DND-41 (cell line): ENCODE measurements at regions not wholly inside any gene's neighbourhood (a gene's known extent, or its start where the extent isn't known, plus 50 kb on each side); places are given as distances from the start of the nearest gene placed in this dataset.

ENCODE experiments used
- ATAC-seq: fragments of 200-7000 bp; cut with Tn5 transposase; 3 replicates; pipeline ENCODE4 v1.9.1; 2021; ENCODE audit warnings: low read depth; ENCODE audit not compliant: insufficient read depth
- DNase-seq: peaks from one replicate; pipeline ENCODE4 v3.0.0-alpha.2; 2020
- H2AFZ ChIP-seq: 2 replicates; pipeline ENCODE4 v1.6.0; 2012; ENCODE audit warnings: low read depth, low read length
- H3K27ac ChIP-seq: 2 replicates; pipeline ENCODE4 v1.5.1; 2012; ENCODE audit warnings: low read length, inconsistent platforms
- H3K27me3 ChIP-seq: fragments of 200-600 bp; sonication (generic); 2 replicates; pipeline ENCODE4 v1.6.0; 2012; ENCODE audit warnings: low read length, mild to moderate bottlenecking, inconsistent platforms; ENCODE audit not compliant: insufficient read depth, poor library complexity
- H3K36me3 ChIP-seq: 2 replicates; pipeline ENCODE4 v1.5.1; 2012; ENCODE audit warnings: low read length, inconsistent platforms; ENCODE audit not compliant: insufficient read depth
- H3K4me1 ChIP-seq: 2 replicates; pipeline ENCODE4 v1.5.1; 2012; ENCODE audit warnings: mild to moderate bottlenecking, low read length; ENCODE audit not compliant: insufficient read depth
- H3K4me2 ChIP-seq: 2 replicates; pipeline ENCODE4 v1.6.0; 2012; ENCODE audit warnings: mild to moderate bottlenecking, moderate library complexity, low read length, inconsistent platforms; ENCODE audit not compliant: insufficient read depth
- H3K4me3 ChIP-seq, 2 experiments: fragments of 200-600 bp in 1 of 2; shearing (Covaris generic) in 1 of 2; 2 replicates each; pipeline ENCODE4 v1.5.1; 2012 to 2016; ENCODE audit warnings: inconsistent platforms in 2 of 2, low read length in 2 of 2, mild to moderate bottlenecking in 2 of 2, low read depth in 1 of 2, moderate library complexity in 1 of 2
- H3K79me2 ChIP-seq: 2 replicates; pipeline ENCODE4 v1.6.0; 2012; ENCODE audit warnings: low read length, inconsistent platforms; ENCODE audit not compliant: insufficient read depth
- H3K9ac ChIP-seq: 2 replicates; pipeline ENCODE4 v1.6.0; 2012; ENCODE audit warnings: low read depth, mild to moderate bottlenecking, inconsistent platforms, low read length, moderate library complexity
- H3K9me3 ChIP-seq: 2 replicates; pipeline ENCODE4 v1.5.1; 2012; ENCODE audit warnings: low read length, moderate library complexity, mild to moderate bottlenecking, inconsistent platforms; ENCODE audit not compliant: insufficient read depth, severe bottlenecking
- H4K20me1 ChIP-seq: 2 replicates; pipeline ENCODE4 v1.6.0; 2012; ENCODE audit warnings: low read length; ENCODE audit not compliant: insufficient read depth
- EZH2 ChIP-seq: IDR thresholded peaks from 3 replicates; pipeline ENCODE4 v1.6.1; 2012; ENCODE audit warnings: borderline replicate concordance, low read depth, mild to moderate bottlenecking, moderate library complexity, low read length, inconsistent platforms; ENCODE audit not compliant: severe bottlenecking
- TF ChIP-seq, protein P1 (sequence below): IDR thresholded peaks from 2 replicates; pipeline ENCODE4 v1.5.1; 2012; ENCODE audit warnings: borderline replicate concordance, low read length, moderate library complexity, mild to moderate bottlenecking; ENCODE audit not compliant: poor library complexity, severe bottlenecking; ENCODE audit errors: extremely low read depth

DNA sequence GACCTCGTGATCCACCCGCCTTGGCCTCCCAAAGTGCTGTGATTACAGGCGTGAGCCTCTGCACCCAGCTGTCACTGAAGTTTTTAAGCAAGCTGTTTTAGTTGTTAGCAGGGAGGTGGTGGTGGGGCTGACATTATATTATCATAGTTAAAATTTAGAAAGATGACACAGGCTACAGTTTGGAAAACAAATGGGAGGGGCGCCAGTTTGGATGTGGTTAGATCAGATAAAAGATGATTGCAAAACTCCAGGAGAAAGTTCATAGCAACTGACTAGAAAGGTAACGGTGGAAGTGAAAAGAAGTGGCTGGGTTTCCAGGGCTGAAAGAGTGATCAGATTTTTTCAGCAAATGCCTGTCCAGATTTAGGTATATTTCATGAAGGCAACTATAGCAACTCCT, 311.9 kb upstream of the CITED2 start:
- TF ChIP-seq, protein P1, sequence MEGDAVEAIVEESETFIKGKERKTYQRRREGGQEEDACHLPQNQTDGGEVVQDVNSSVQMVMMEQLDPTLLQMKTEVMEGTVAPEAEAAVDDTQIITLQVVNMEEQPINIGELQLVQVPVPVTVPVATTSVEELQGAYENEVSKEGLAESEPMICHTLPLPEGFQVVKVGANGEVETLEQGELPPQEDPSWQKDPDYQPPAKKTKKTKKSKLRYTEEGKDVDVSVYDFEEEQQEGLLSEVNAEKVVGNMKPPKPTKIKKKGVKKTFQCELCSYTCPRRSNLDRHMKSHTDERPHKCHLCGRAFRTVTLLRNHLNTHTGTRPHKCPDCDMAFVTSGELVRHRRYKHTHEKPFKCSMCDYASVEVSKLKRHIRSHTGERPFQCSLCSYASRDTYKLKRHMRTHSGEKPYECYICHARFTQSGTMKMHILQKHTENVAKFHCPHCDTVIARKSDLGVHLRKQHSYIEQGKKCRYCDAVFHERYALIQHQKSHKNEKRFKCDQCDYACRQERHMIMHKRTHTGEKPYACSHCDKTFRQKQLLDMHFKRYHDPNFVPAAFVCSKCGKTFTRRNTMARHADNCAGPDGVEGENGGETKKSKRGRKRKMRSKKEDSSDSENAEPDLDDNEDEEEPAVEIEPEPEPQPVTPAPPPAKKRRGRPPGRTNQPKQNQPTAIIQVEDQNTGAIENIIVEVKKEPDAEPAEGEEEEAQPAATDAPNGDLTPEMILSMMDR: no peak
- TF ChIP-seq EZH2: no peak
- Histone ChIP-seq H3K4me2 (no peak overlapping the region), H3K79me2 (no peaks in the 10 kb centered on the region), H3K9me3 (no peaks in the 10 kb centered on the region), H3K4me1 (no peaks in the 10 kb centered on the region), H3K4me3 (no peak overlapping the region), H3K36me3 (no peaks in the 10 kb centered on the region), H3K27me3 (no peaks in the 10 kb centered on the region), H4K20me1 (no peaks in the 10 kb centered on the region), H3K9ac (no peak overlapping the region), H2AFZ (no peak overlapping the region), H3K27ac (no peak overlapping the region)
- DNase-seq: no peak
- ATAC-seq: no peak

DNA sequence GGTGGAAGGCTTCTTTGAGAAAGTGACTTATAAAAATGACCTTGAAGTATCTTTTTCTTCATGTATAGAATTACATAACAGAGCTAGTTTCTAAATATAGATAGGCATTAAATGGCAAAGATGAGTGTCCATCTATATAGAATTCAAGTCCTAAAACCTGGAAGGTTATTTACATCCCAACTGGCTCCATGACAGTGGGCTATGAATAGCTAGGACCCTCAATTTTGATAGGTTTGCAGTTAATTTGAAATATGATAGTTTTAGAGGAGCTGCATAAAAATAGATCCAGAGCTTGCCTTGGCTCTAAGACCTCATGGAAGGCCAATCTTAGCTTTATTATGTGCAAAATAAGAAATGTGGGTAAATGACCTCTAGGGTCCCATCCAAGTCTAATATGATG, 310.6 kb upstream of the CITED2 start:
- Histone ChIP-seq H3K4me3 (no peak overlapping the region), H3K27ac (no peak overlapping the region), H3K27me3 (no peaks in the 10 kb centered on the region), H2AFZ (no peak overlapping the region), H3K9ac (no peak overlapping the region), H3K9me3 (no peaks in the 10 kb centered on the region), H3K79me2 (no peaks in the 10 kb centered on the region), H3K36me3 (no peaks in the 10 kb centered on the region), H3K4me1 (no peaks in the 10 kb centered on the region), H3K4me2 (no peak overlapping the region), H4K20me1 (no peaks in the 10 kb centered on the region)
- DNase-seq (no peak), ATAC-seq (no peak)
- TF ChIP-seq EZH2: no peak
- TF ChIP-seq, protein P1: no peak

DNA sequence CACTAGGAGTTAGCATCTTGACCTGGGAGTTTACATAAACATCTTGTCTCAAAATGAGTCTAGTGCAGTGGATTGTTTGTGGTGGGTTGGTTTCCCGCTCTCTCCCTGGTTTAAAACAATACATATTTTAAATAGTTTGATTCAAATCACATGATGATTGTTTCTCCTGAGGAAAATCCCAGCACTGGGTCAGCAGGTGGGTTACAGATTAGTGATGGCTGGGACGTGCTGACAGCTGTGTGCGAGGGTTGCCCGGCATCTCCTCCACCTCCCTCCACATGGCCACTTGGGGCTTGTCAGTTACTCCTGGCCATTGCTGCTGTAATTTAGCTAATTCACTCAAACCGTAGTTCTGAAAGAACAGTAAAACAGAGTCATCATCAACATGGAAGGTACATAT, 306.4 kb upstream of the CITED2 start:
- ATAC-seq (no peak), DNase-seq (no peak)
- H3K79me2 ChIP-seq: no peaks in the 10 kb centered on the region
- H3K27me3 ChIP-seq: no peaks in the 10 kb centered on the region
- no peak overlapping the region for H3K4me3 ChIP-seq
- TF ChIP-seq, protein P1: no peak
- no peak for TF ChIP-seq EZH2
- no peaks in the 10 kb centered on the region for H3K36me3 ChIP-seq
- no peak overlapping the region for H3K27ac ChIP-seq
- no peak overlapping the region for H2AFZ ChIP-seq
- no peaks in the 10 kb centered on the region for H4K20me1 ChIP-seq
- no peak overlapping the region for H3K4me2 ChIP-seq
- no peaks in the 10 kb centered on the region for H3K9me3 ChIP-seq
- no peaks in the 10 kb centered on the region for H3K4me1 ChIP-seq
- no peak overlapping the region for H3K9ac ChIP-seq
